ENCODE measurements at regions not wholly inside any gene's neighbourhood (a gene's known extent, or its start where the extent isn't known, plus 50 kb on each side); places are given as distances from the start of the nearest gene placed in this dataset.
A peak's percentile ranks its signal among the peaks of the same experiment; 100 is the strongest.

- Histone ChIP-seq H3K9me3 (no peaks in the 10 kb centered on the region), H3K36me3 (no peaks in the 10 kb centered on the region), H3K27me3 (no peaks in the 10 kb centered on the region), H3K4me3 (no peak overlapping the region), H3K4me1 (peaks cover 0 to 7% (median 0%) of the 10 kb centered on the region in 4 donors), H3K27ac (no peak overlapping the region)
- WGBS, 2 donors = 60 to 71% methylated on average over 4 of the region's 4 CpGs
- no peak for TF ChIP-seq POLR2A (IDR thresholded peaks at IDR 0.05)
- no peak for TF ChIP-seq EP300 (IDR thresholded peaks at IDR 0.05)
- TF ChIP-seq POLR2AphosphoS5 (IDR thresholded peaks at IDR 0.05) = no peak
- TF ChIP-seq CTCF (IDR thresholded peaks at IDR 0.05) = no peak
- DNase-seq = no peak
- intact Hi-C loops (cut with DNase I) = no loop called here
Observed at GRCh38 chr16:66030036-66030435, 336.5 kb upstream of the CDH5 start.

- Histone ChIP-seq H3K4me3 (no peak overlapping the region), H3K4me1 (peaks cover 0 to 7% (median 0%) of the 10 kb centered on the region in 4 donors), H3K27me3 (no peaks in the 10 kb centered on the region), H3K36me3 (no peaks in the 10 kb centered on the region), H3K9me3 (peaks cover 0 to 8% (median 1%) of the 10 kb centered on the region in 4 donors), H3K27ac (peak overlapping the region in 1 of 4 donors; percentile 46)
- TF ChIP-seq POLR2AphosphoS5 (IDR thresholded peaks at IDR 0.05) (peak in 1 of 4 donors; percentile 38), POLR2A (IDR thresholded peaks at IDR 0.05) (no peak), CTCF (IDR thresholded peaks at IDR 0.05) (no peak), EP300 (IDR thresholded peaks at IDR 0.05) (no peak)
- intact Hi-C loops (cut with DNase I) = no loop called here
- 26 to 37% methylated on average over 2 of the region's 2 CpGs for WGBS, 2 donors
- no peak for DNase-seq
Observed at GRCh38 chr16:66028510-66029216, 337.8 kb upstream of the CDH5 start.

GRCh38 chr16:66026787-66027330 is 339.6 kb upstream of the CDH5 start:
- DNase-seq = no peak
- H3K9me3 ChIP-seq = peaks cover 0 to 8% (median 1%) of the 10 kb centered on the region in 4 donors
- H3K4me3 ChIP-seq = no peak overlapping the region
- no peak overlapping the region for H3K27ac ChIP-seq
- intact Hi-C loops (cut with DNase I) = no loop called here
- H3K36me3 ChIP-seq = no peaks in the 10 kb centered on the region
- 45 to 74% methylated on average over 2 of the region's 2 CpGs for WGBS, 2 donors
- peaks cover 0 to 7% (median 0%) of the 10 kb centered on the region in 4 donors for H3K4me1 ChIP-seq
- no peak for TF ChIP-seq EP300 (IDR thresholded peaks at IDR 0.05)
- TF ChIP-seq POLR2AphosphoS5 (IDR thresholded peaks at IDR 0.05) = no peak
- TF ChIP-seq CTCF (IDR thresholded peaks at IDR 0.05) = no peak
- TF ChIP-seq POLR2A (IDR thresholded peaks at IDR 0.05) = no peak
- H3K27me3 ChIP-seq = no peaks in the 10 kb centered on the region

GRCh38 chr16:66026211-66026610 is 340.3 kb upstream of the CDH5 start:
- H3K4me1 ChIP-seq = peaks cover 0 to 7% (median 0%) of the 10 kb centered on the region in 4 donors
- no peaks in the 10 kb centered on the region for H3K36me3 ChIP-seq
- no peak overlapping the region for H3K4me3 ChIP-seq
- TF ChIP-seq POLR2A (IDR thresholded peaks at IDR 0.05) (no peak), CTCF (IDR thresholded peaks at IDR 0.05) (no peak), EP300 (IDR thresholded peaks at IDR 0.05) (no peak), POLR2AphosphoS5 (IDR thresholded peaks at IDR 0.05) (no peak)
- WGBS, 2 donors = 70 to 71% methylated on average over 5 of the region's 5 CpGs
- DNase-seq = no peak
- peaks cover 0 to 8% (median 1%) of the 10 kb centered on the region in 4 donors for H3K9me3 ChIP-seq
- intact Hi-C loops (cut with DNase I) = no loop called here
- no peaks in the 10 kb centered on the region for H3K27me3 ChIP-seq
- H3K27ac ChIP-seq = no peak overlapping the region
